ENCODE measurements at regions not wholly inside any gene's neighbourhood (a gene's known extent, or its start where the extent isn't known, plus 50 kb on each side); places are given as distances from the start of the nearest gene placed in this dataset.

GRCh38 chr5:24703934-24704333 is 59.2 kb upstream of the CDH10 start:
- Mint-ChIP-seq H3K4me1 (ENCODE audit: insufficient read depth, unreplicated experiment) (no peaks in the 10 kb centered on the region), H3K27ac (ENCODE audit: low read depth, unreplicated experiment) (no peak overlapping the region), H3K4me3 (ENCODE audit: unreplicated experiment) (no peak overlapping the region), H3K36me3 (ENCODE audit: insufficient read depth, unreplicated experiment) (no peaks in the 10 kb centered on the region), H3K27me3 (ENCODE audit: insufficient read depth, unreplicated experiment) (no peaks in the 10 kb centered on the region), H3K9me3 (ENCODE audit: unreplicated experiment) (no peaks in the 10 kb centered on the region)
- TF ChIP-seq, protein P1, sequence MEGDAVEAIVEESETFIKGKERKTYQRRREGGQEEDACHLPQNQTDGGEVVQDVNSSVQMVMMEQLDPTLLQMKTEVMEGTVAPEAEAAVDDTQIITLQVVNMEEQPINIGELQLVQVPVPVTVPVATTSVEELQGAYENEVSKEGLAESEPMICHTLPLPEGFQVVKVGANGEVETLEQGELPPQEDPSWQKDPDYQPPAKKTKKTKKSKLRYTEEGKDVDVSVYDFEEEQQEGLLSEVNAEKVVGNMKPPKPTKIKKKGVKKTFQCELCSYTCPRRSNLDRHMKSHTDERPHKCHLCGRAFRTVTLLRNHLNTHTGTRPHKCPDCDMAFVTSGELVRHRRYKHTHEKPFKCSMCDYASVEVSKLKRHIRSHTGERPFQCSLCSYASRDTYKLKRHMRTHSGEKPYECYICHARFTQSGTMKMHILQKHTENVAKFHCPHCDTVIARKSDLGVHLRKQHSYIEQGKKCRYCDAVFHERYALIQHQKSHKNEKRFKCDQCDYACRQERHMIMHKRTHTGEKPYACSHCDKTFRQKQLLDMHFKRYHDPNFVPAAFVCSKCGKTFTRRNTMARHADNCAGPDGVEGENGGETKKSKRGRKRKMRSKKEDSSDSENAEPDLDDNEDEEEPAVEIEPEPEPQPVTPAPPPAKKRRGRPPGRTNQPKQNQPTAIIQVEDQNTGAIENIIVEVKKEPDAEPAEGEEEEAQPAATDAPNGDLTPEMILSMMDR (IDR thresholded peaks at IDR 0.05; ENCODE audit: unreplicated experiment), result no peak
- CTCF ChIA-PET, result no interaction called here
- intact Hi-C loops (cut with micrococcal nuclease), result no loop called here
- no TSS peak for BruUV-seq (replicated peaks)
- DNase-seq (ENCODE audit: unreplicated experiment), result no peak
- POLR2A ChIA-PET, result no interaction called here

Data from MCF 10A (cell line).